ENCODE measurements at regions not wholly inside any gene's neighbourhood (a gene's known extent, or its start where the extent isn't known, plus 50 kb on each side); places are given as distances from the start of the nearest gene placed in this dataset.

GRCh38 chr17:429589-429988, 77.0 kb upstream of the RPH3AL start:
- TF ChIP-seq CTCF (IDR thresholded peaks at IDR 0.05) (no peak), POLR2A (IDR thresholded peaks at IDR 0.05) (no peak)

Measured in adrenal gland (tissue), 5 donors.